Right cardiac atrium (tissue), 5 donors: ENCODE measurements at regions not wholly inside any gene's neighbourhood (a gene's known extent, or its start where the extent isn't known, plus 50 kb on each side); places are given as distances from the start of the nearest gene placed in this dataset.

Experiments
- ATAC-seq, 2 donors: fragments of 200-7000 bp; cut with Tn5 transposase; one replicate each; pipeline versions ENCODE4 v1.8.0 to v1.9.1; 2020; ENCODE audit warnings: moderate library complexity in 2 of 2, mild to moderate bottlenecking in 1 of 2
- DNase-seq, 3 donors: peaks; one replicate each; pipeline ENCODE4 v3.0.0-alpha.2; 2020
- H3K27ac ChIP-seq: one replicate; pipeline ENCODE4 v1.5.1; 2013; ENCODE audit warnings: mild to moderate bottlenecking, low read length, control low read depth, moderate library complexity
- H3K27me3 ChIP-seq: one replicate; pipeline ENCODE4 v1.6.1; 2013; ENCODE audit not compliant: control insufficient read depth, insufficient read depth
- H3K4me1 ChIP-seq: one replicate; pipeline ENCODE4 v1.6.1; 2013; ENCODE audit warnings: low read length; ENCODE audit not compliant: control insufficient read depth, insufficient read depth
- H3K4me3 ChIP-seq: one replicate; pipeline ENCODE4 v1.5.1; 2013; ENCODE audit warnings: low read length, control low read depth
- H3K9me3 ChIP-seq: one replicate; pipeline ENCODE4 v1.6.1; 2013; ENCODE audit warnings: low read length; ENCODE audit not compliant: control insufficient read depth
- WGBS: extraction: QIAGEN DNeasy Blood & Tissue Kit; methylation state at CpG from one replicate; pipeline ENCODE4 v1.1.7; 2013; 5-methylcytosine and 5-hydroxymethylcytosine counted together
- intact Hi-C, 4 donors: fragments of 100-400 bp; cut with DNase I; formaldehyde crosslinking; loops; one replicate each; pipeline versions ENCODE4 v1.11.0 to v1.14.0; 2022 to 2023
- donor health status: healthy with polysubstance abuse.
- donor health status: DM: no; HTN: yes; CAD: no.
- donor health status: DM: no; HTN: no; CAD: no.
- donor health status: DM: no; HTN: yes; CAD: no; lungs with severe emphysema.
- donor health status: DM: yes; HTN: yes; CAD: no.

DNA sequence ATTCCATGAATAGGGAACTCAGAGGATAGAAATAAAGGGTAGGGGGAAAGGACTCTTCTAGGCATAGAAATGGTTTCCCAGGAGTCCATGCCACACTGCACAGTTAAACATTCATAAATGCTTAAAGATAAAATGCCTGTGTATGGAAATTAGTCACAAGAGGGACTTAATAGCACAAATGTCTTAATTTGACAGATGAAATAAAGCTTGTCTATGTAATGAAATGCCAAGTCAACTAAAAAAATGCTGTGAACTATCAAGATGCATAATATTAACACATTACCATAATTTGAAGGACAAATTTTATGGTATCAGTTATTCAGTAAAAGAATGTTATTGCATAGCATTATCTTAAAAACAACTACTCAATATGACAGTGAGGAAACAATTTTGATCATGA lies 553.2 kb upstream of the NETO1 start:
- H3K27ac ChIP-seq: no peak overlapping the region
- no peaks in the 10 kb centered on the region for H3K27me3 ChIP-seq
- intact Hi-C loops: no loop called here
- H3K4me1 ChIP-seq: no peaks in the 10 kb centered on the region
- no peaks in the 10 kb centered on the region for H3K9me3 ChIP-seq
- ATAC-seq (no peak), DNase-seq (no peak)
- H3K4me3 ChIP-seq: no peak overlapping the region

DNA sequence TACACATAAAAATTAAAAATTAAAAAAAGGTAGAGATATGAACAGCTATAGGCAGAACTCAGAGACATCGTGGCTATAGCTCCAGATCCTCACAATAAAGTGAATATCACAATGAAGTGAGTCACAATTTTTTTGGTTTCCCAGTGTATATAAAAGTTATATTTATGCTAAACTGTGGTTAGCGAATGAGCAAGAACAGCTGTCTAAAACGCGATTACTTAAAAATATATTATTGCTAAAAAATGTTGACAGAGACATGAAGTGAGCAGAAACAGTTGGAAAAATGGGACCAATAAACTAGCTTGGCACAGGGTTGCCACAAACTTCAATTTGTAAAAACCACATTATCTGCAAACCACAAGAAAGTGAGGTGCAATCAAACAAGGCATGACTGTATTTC lies 551.7 kb upstream of the NETO1 start:
- ATAC-seq (no peak), DNase-seq (no peak)
- WGBS: 84% methylated on average over 4 of the region's 4 CpGs
- H3K9me3 ChIP-seq: no peaks in the 10 kb centered on the region
- H3K27me3 ChIP-seq: no peaks in the 10 kb centered on the region
- H3K4me3 ChIP-seq: no peak overlapping the region
- no peak overlapping the region for H3K27ac ChIP-seq
- intact Hi-C loops: no loop called here
- no peaks in the 10 kb centered on the region for H3K4me1 ChIP-seq

DNA sequence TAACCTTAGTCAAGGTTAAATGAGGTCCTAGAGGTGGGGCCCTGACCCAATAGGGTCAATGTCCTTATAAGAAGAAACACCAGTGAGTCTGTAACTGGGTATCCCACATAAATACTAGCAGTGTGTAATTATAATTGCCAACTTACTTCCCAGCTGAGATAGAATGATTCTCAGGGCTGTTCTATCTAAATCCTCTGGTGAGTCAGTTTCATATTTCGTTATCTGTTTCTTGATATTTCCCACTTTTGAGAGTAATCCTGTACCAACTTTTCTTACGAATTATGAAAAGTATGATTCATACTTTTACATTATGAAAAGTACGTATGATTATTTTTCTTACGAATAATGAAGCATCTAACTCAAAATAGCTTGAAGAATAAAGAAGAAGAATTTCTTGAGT lies 546.8 kb upstream of the NETO1 start:
- 73% methylated on average over 4 of the region's 4 CpGs for WGBS
- DNase-seq: no peak
- intact Hi-C loops: no loop called here
- Histone ChIP-seq H3K27me3 (no peaks in the 10 kb centered on the region), H3K27ac (no peak overlapping the region), H3K9me3 (no peaks in the 10 kb centered on the region), H3K4me1 (no peaks in the 10 kb centered on the region), H3K4me3 (no peak overlapping the region)
- ATAC-seq: no peak

DNA sequence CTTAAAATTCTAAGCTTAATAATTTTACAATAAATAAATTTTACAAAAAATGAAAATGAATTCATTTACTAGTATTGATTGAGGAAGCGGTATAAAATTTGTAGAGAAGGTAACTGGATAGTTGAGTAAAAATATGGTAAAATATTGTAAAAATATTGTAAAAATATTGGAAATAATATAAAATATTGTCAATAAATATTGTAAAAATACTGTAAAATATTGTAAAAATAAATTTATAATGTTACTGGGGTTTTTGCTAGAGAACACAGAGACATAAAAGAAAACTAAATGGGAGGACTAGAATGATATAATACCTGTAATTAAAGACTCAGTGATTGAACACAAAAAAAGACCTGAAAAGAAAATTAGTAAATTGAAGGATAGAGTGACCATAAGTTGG lies 546.3 kb upstream of the NETO1 start:
- H3K27me3 ChIP-seq: no peaks in the 10 kb centered on the region
- whole genome bisulfite sequencing: 96% methylated on average over 1 of the region's 1 CpG
- no peak for ATAC-seq

DNA sequence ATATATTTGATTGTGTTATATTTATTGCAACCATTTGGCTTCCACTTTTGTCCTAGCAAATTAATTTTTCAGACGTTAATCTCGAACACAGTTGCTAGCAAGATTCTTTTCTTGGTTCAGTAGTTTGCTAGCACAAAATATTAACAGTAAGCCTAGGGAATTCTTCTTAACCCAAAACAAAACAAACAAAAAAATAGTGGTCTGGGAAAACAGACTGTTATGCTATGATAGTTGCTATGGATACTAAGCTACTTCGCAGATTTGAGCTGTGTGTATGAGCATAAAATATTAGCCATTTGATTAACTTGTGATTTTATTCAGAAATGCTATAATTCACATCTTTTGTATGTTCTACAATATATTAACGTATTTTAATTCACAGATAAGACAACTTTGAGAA lies 541.5 kb upstream of the NETO1 start:
- Histone ChIP-seq H3K4me3 (no peak overlapping the region), H3K4me1 (peaks cover 6% of the 10 kb centered on the region), H3K27me3 (no peaks in the 10 kb centered on the region), H3K27ac (no peak overlapping the region), H3K9me3 (no peaks in the 10 kb centered on the region)
- intact Hi-C loops: no loop called here
- DNase-seq (no peak), ATAC-seq (no peak)
- WGBS: 45% methylated on average over 4 of the region's 4 CpGs

More for the DNA sequence above, 546.3 kb upstream of the NETO1 start:
- Histone ChIP-seq H3K4me1 (no peaks in the 10 kb centered on the region), H3K9me3 (no peaks in the 10 kb centered on the region), H3K27ac (no peak overlapping the region), H3K4me3 (no peak overlapping the region)
- intact Hi-C loops: no loop called here
- no peak for DNase-seq

DNA sequence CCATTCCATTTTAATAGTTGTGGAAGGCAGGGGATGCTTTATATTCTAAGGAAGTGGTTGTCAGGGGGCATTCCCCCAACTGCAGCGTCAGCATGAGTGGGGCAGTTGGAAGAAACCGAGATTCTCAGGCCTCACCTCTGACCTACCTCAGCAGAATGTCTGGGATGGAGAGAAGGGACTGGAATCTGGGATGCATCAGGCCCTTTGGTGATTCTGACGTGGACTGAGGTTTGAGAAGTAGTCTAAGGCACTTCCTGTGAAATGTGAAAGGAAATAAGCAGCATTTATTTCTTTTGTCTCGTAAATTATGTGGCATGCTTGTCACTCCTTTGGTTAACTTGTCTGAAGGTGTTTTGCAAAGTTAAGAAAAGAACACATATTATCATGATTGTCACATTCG lies 540.7 kb upstream of the NETO1 start:
- Histone ChIP-seq H3K27me3 (no peaks in the 10 kb centered on the region), H3K4me1 (peaks cover 6% of the 10 kb centered on the region), H3K27ac (no peak overlapping the region), H3K9me3 (no peaks in the 10 kb centered on the region), H3K4me3 (no peak overlapping the region)
- DNase-seq: no peak
- intact Hi-C loops: no loop called here
- no peak for ATAC-seq
- WGBS: 60% methylated on average over 5 of the region's 5 CpGs

DNA sequence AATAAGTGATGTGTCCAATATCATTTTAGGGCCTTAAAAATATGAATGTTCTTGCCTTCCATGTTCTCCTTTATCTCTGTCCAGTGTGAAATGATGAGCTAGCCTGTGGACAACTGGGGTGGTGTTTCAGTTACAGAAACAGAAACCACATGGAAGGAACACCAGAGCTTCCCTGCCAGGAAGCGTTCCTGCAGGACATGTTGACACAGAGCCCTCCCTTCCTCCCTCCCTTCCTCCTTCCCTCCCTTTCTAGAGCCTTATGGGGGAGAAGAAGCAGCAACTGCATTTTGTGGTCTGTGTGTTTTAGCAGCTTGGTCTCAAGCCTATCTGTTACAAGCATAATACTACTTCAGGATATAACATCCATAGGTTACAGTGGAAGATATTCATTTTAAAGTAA lies 539.7 kb upstream of the NETO1 start:
- DNase-seq: peak in 1 of 3 donors; percentile 42
- Histone ChIP-seq H3K4me1 (peaks cover 6% of the 10 kb centered on the region), H3K27ac (no peak overlapping the region), H3K27me3 (no peaks in the 10 kb centered on the region), H3K9me3 (no peaks in the 10 kb centered on the region), H3K4me3 (no peak overlapping the region)
- ATAC-seq: peak; percentile 50 to 80
- 6% methylated on average over 1 of the region's 1 CpG for WGBS
- intact Hi-C loops: no loop called here

DNA sequence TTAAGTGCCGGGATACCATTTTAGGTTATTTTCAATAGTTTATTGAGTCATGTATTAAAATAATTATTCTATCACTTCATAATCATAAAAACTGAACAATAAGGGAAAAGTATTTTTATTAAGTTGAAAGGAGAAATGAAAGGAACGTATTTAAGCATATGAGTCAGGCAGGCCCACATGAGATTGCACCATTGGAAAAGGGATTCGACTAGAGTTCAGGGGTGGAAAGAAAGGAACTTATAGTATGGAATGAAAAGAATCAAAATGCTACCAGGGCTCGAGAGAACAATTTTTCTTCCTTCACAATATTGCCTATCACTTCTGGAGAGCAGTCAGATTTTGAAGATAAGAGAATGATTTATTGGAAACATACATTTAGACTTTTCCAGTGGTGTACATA lies 516.5 kb upstream of the NETO1 start:
- H3K27me3 ChIP-seq: no peaks in the 10 kb centered on the region
- no peaks in the 10 kb centered on the region for H3K9me3 ChIP-seq
- H3K4me1 ChIP-seq: no peaks in the 10 kb centered on the region
- H3K4me3 ChIP-seq: no peak overlapping the region
- no peak overlapping the region for H3K27ac ChIP-seq
- ATAC-seq: no peak
- intact Hi-C loops: no loop called here
- DNase-seq: no peak
- WGBS: 85% methylated on average over 4 of the region's 4 CpGs

DNA sequence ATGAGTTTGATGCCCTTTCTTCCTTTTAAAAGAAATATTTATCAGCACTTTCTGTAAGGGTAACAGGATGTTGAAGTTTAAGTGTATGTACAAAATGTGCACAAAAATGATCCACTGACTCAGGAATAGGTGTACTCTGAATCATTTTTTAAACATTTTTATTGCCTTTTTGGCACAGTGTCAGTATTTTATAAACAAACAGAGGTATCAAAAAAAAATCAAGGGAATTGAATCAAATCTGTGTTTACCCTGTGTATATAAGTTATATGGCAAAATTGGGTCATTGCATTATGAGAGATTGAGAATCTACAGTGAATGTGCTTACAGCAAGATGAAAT lies 513.9 kb upstream of the NETO1 start:
- no peak overlapping the region for H3K27ac ChIP-seq
- H3K9me3 ChIP-seq: no peaks in the 10 kb centered on the region
- H3K27me3 ChIP-seq: no peaks in the 10 kb centered on the region
- ATAC-seq: no peak
- DNase-seq: no peak
- H3K4me3 ChIP-seq: no peak overlapping the region
- H3K4me1 ChIP-seq: no peaks in the 10 kb centered on the region
- intact Hi-C loops: no loop called here

DNA sequence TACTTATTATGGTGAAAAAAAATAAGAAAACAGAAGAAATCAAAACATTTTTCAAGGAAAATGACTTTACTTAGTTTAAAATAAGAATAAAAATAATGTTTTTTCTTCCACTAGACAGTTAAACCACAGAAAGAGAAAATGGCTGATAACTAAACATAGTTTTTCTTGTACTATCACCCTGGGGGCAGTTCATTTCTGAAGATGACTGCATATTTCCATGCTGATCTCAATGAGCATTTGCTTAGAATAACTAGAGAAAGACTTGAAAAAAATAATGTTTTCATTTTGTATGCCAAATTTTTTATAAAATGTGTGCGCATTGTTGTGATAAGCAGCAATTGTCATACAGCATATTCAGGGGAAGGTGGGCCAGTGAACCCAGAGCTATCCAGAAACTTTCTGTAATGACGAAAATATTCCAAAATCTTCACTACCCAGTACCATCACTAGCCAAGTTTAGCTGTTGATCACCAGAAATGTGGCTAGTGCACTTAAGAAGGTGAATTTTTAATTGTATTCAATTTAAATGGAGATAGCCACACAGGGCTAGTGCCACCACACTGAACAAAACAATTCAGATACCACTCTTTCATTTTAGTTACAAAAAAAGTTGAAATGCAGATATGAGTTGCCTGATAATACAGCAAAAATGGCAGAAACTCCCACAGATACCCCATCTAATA lies 513.4 kb upstream of the NETO1 start:
- intact Hi-C loops: no loop called here
- H3K27me3 ChIP-seq: no peaks in the 10 kb centered on the region
- DNase-seq (no peak), ATAC-seq (no peak)
- no peak overlapping the region for H3K4me3 ChIP-seq
- no peaks in the 10 kb centered on the region for H3K4me1 ChIP-seq
- no peak overlapping the region for H3K27ac ChIP-seq
- H3K9me3 ChIP-seq: no peaks in the 10 kb centered on the region
- 65% methylated on average over 2 of the region's 2 CpGs for WGBS

DNA sequence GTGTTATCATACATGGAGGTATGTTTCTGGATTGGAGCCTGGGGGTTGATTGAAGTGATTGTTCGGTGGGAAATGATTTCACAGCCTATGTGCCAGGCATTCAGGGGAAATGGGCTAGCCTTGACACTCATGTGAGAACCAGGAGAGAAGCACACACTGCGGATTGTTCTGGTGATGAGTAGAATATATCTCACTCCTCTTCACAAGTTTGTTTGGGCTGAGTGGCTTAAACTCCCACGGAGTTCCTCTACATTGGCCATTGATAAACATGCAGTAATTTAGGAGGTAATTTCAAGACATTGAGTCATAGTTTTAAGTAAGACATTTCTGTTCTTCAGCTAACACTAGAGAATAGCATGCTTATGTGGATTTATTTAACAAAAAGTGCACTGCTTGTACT lies 498.9 kb upstream of the NETO1 start:
- WGBS: 76% methylated on average over 3 of the region's 3 CpGs
- intact Hi-C loops: no loop called here

DNA sequence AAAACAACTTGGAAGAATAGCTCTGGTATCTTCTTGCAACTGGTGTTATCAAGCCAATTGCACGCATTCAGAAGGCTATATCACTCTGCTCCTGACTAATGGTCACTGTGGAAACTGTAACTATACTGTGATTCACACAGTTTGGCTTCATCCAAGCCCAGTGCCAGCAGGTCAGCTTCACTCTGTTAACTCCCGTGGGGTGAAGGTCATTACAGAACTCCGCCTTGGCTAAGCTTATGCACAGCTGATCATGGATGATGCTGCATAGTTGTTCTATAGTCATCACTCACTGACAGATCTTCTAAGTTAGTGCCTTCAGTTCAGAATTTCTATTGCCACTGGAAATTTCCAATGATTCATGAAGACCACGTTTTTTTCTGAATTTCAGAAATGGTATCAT lies 497.2 kb upstream of the NETO1 start:
- H3K4me3 ChIP-seq: no peak overlapping the region
- no peak for DNase-seq
- intact Hi-C loops: no loop called here
- H3K4me1 ChIP-seq: no peaks in the 10 kb centered on the region
- 61% methylated on average over 4 of the region's 4 CpGs for WGBS
- no peak overlapping the region for H3K27ac ChIP-seq
- ATAC-seq: no peak
- no peaks in the 10 kb centered on the region for H3K9me3 ChIP-seq
- H3K27me3 ChIP-seq: no peaks in the 10 kb centered on the region

More for the DNA sequence above, 498.9 kb upstream of the NETO1 start:
- Histone ChIP-seq H3K4me3 (no peak overlapping the region), H3K27me3 (no peaks in the 10 kb centered on the region), H3K27ac (no peak overlapping the region), H3K9me3 (no peaks in the 10 kb centered on the region), H3K4me1 (no peaks in the 10 kb centered on the region)
- ATAC-seq (no peak), DNase-seq (no peak)
